Activated naive CD4-positive, alpha-beta T cell treated with Interleukin-2 at 50 U/mL for 16 hours (primary cell): ENCODE measurements at regions not wholly inside any gene's neighbourhood (a gene's known extent, or its start where the extent isn't known, plus 50 kb on each side); places are given as distances from the start of the nearest gene placed in this dataset.
"Not testable (repeated sequence)": the region's sequence is repeated elsewhere in the genome, so short reads cannot be mapped to it uniquely, and the experiment has no call there.

ENCODE experiments used
- DNase-seq: peaks from one replicate; pipeline ENCODE4 v3.0.0-alpha.2; 2020

- no peak for DNase-seq
Measured at GRCh38 chr3:66812741-66813140, 185.4 kb upstream of the KBTBD8 start.

DNA sequence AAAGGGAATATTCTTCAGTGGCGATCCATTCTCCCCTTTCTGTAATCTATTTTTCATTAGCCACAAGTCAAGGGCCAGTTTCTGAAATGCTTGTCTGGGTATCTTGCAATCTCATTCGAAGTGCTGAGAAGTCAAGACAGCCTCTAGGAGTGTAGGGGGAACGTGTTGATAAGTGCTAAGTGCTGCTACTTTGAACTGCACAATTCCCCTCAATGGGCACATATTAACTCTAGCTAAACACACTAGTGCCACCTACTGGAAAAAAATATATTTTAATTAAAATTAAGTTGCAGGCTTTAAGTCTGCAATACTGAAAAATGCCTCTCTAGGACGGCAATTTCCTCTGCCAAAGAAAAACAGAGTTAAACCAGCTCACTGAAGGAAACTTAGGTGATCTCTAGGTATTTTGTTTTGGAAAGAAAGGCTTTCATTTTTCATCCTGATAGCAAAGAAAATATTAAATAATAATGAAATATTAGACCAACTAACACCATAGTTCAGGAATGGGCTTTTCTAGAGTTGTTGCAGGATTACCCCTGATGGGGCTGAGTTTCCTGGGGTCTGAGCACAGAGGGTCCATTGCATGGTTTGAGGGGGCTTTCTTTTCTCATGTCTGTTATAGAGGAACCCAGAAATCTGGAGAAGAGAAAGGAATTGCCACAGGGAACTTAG is 181.9 kb upstream of the KBTBD8 start:
- no peak for DNase-seq

- no peak for DNase-seq
Measured at GRCh38 chr3:66817951-66818557, 180.1 kb upstream of the KBTBD8 start.

DNA sequence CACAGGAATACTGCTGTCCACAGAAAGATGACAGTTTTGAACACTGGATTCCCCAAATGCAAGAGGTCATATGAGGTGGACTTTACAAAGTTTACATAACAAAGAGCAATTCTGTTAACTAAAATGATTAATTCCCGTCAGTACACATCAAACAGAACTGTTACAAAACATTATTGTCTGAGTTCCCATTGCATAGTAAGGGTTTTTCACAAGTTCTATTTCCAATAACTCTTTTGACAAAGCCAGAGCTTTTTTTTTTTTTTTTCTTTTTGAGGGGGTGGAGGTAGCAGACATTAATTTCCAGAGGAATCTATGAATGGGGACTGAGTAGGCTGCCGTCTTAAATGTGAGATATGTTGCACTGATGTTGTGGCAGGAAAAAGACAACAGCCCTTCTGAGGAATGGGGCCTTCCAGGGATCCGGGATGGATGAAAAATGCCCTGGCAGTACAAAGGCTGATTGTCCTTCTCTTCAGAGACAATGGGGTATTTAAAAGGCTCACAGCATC is 178.1 kb upstream of the KBTBD8 start:
- DNase-seq: no peak

DNA sequence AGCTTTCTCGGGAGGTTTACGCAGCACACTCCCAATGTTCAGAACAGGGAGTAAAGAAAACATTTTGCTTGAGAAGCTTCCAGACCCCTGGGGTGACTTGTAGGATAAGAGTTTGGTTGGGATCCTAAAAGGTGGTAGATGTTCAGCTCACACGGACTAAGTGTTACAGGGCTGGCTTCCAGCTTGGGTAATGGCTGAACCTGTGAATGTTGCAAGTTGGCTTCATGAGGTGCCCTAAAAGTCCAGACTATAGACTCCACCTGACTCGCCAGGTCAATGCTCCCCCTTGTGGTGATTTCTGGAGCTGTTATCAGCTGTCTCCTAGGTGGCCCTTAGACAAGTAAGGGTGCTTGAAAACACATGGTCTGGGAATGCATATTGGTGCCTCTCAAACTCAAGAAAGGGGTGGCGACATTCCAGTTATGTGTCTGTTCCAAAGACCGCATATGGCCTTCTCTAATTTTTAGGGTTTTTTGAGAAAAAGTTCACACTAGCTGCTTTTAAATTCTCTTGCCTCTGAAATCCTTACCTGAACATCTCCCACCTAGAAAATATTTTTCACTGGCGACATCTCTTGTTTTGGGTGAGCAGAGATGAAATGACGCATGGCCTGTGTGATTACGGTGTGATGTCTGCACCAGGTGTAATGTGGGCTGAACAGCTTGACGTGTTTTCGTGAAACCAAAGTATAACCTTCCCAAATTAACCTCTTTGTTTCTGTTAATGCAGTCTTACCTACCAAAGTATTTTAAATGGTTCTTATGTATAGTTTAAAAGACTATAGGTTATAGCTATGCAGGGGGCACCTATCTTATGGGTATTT is 175.7 kb upstream of the KBTBD8 start:
- peak; percentile 67 for DNase-seq

GRCh38 chr3:66823009-66823397 is 175.1 kb upstream of the KBTBD8 start:
- no peak for DNase-seq

DNA sequence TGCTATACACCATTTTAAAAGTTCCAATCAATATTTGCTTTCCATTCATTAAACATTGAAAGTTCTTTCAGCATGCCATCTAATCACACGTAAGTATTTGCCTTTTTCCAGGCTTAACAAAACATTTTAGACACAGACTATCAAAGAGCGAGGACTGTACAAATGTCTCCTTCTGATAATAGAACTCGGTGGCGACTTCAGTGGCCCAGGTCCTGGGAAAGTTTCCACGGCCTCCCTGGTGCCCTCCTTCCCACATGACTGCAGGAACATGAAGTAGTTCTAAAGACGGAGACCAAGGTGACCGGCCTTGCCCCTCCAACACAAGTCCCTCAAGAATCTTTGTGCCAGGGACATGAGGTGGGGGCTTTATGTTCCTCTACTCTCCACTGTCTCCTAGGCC is 174.6 kb upstream of the KBTBD8 start:
- no peak for DNase-seq

GRCh38 chr3:66825375-66825774 is 172.7 kb upstream of the KBTBD8 start:
- no peak for DNase-seq

GRCh38 chr3:66827726-66828125 is 170.4 kb upstream of the KBTBD8 start:
- no peak for DNase-seq

GRCh38 chr3:66828303-66828702 is 169.8 kb upstream of the KBTBD8 start:
- no peak for DNase-seq

DNA sequence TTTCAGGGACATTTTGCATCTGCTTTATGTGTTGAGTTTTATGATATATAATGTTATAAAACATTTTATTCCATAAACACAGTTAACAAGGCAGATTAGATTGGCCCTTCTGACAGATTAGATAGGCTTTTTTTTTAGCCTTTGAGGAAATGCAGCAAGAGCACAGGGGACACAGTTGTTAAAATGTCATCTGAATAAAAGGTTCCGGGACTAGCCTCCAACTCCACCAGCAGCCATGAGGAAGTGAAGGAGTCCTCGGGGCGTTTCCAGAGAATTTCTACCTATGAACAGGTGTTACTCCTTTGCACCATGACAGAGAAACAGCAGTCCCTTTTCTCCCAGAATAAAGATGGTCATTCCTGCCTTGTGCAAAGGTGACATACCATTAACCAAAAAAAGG is 167.8 kb upstream of the KBTBD8 start:
- DNase-seq: no peak

- no peak for DNase-seq
Measured at GRCh38 chr3:66831931-66832330, 166.2 kb upstream of the KBTBD8 start.

- DNase-seq: no peak
Measured at GRCh38 chr3:66836363-66837152, 161.5 kb upstream of the KBTBD8 start.

DNA sequence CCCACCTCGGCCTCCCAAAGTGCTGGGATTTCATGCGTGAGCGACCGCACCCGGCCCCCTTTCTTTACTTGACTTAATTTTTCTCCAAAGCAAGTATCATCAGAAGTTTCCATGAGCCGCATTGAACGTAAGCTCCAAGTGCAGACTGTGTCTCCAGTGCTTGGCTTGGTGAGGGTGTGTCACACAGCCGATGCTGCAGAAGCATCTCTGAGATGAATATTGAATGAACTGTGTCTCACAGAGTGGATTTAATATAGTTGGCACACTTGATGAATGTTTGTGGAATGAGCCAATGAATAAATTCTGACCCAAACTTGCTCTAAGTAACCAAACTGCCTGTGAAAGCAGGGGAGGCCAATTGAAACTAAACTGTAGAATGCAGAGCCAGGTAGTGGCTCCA is 159.4 kb upstream of the KBTBD8 start:
- no peak for DNase-seq

- no peak for DNase-seq
Measured at GRCh38 chr3:66839508-66839907, 158.6 kb upstream of the KBTBD8 start.

DNA sequence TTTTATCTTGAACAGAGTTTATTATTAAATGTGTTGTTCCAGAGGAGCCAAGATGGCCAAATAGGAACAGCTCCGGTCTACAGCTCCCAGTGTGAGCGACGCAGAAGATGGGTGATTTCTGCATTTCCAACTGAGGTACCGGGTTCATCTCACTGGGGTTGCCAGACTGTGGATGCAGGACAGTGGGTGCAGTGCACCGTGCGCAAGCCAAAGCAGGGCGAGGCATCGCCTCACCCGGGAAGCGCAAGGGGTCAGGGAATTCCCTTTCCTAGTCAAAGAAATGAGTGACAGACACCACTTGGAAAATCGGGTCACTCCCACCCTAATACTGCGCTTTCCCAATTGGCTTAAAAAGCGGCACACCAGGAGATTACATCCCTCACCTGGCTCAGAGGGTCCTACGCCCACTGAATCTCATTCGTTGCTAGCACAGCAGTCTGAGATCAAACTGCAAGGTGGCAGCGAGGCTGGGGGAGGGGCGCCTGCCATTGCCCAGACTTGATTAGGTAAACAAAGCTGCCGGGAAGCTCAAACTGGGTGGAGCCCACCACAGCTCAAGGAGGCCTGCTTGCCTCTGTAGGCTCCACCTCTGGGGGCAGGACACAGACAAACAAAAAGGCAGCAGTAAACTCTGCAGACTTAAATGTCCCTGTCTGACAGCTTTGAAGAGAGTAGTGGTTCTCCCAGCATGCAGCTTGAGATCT is 155.2 kb upstream of the KBTBD8 start:
- DNase-seq: not testable (repeated sequence)

- DNase-seq: no peak
Measured at GRCh38 chr3:66851894-66852613, 146.1 kb upstream of the KBTBD8 start.

DNA sequence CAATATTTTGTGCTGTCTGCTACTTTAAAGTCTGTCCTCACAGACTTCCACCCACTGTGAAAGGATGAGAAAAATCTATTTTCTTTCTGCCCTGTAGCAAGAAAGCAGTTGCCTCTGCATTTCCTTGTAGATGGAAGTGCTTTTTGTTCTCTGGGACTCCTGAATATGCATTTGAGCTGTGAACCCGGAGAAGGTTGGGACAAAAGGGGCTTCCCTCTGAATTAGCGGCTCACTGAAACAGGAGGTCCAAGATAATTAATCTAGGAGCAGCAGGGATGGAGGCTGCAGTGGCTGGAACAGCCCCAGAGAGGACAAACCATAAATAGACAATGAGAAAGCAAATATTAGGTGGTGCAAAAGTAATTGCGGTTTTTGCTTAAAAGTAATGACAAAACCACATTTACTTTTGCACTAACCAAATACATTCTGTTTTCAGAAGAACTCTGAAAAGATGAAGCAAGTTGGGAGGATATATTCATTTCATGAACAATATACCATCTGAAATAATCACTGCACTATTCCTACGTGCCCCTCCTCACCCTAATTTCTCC is 143.4 kb upstream of the KBTBD8 start:
- no peak for DNase-seq

DNA sequence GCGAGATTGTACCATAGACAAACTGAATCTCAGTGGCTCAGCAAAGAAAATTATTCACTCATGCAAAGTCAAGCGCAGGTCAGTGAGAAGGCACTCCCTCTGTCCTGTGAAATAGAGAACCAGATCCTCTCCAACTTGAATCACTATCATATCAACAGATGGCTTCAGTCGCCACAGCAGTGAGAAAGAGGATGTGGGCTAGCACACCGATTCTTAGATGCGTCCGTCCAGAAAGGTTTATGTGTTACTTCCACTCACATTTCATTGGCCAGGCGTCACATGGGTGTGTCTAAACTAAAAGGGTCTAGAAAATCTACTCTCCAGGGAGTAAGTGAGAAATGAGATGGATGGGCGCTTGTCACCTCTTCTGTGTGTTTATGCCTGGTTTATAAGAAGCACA is 141.6 kb upstream of the KBTBD8 start:
- no peak for DNase-seq

DNA sequence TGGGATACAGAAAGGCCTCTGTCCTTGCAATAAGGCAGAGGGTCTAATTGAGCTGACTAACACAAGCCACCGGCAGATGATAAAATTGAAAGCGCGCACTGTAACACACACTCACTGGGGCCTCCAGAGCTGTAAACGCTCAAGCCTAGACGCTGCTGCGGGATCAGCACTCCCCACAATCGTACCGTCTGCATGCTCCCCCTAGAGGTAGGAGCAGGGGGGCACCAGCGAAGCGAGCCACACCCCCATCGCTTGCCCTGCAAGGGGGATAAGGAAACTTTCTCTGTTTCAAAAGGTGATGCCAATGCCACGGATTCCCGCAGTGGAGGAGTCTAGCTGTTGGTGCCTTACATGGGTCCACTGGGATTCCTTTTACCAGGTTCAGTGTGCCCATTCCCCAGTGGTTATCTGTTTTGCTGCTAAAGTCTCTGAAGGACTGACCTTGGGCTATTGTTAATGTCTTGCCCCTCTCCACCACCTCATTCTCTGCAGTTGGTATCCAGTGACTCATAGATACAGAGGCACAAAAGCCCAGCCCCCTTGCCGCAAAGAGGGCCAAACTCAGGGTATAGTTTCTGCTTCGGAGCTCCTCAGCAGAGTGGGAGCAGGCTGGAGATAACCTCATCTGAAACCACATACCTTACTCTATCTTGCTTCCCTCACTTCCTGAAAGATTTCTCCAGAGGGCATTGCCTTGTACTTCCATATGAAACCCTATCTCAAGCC is 139.3 kb upstream of the KBTBD8 start:
- DNase-seq: no peak

- DNase-seq: no peak
Measured at GRCh38 chr3:66860771-66861170, 137.3 kb upstream of the KBTBD8 start.
